HK-2 (cell line): ENCODE measurements at regions not wholly inside any gene's neighbourhood (a gene's known extent, or its start where the extent isn't known, plus 50 kb on each side); places are given as distances from the start of the nearest gene placed in this dataset.
"Not testable (repeated sequence)": the region's sequence is repeated elsewhere in the genome, so short reads cannot be mapped to it uniquely, and the experiment has no call there.

Experiments
- DNase-seq: peaks from one replicate; pipeline ENCODE4 v3.0.0-alpha.2; 2018; ENCODE audit not compliant: unreplicated experiment

DNA sequence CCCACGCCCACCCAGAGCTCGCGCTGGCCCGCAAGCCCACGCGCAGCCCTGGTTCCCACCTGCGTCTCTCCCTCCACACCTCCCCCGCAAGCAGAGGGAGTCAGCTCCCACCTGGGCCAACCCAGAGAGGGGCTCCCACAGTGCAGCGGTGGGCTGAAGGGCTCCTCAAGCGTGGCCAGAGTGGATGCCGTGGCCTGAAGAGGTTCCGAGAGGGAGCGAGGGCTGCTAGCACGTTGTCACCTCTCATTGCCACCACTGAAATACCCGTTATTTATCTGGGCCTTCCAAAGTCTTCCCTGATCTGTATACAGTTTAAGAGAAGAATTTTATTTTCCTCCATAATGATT, 88.3 kb upstream of the MYLIP start:
- DNase-seq, result no peak

DNA sequence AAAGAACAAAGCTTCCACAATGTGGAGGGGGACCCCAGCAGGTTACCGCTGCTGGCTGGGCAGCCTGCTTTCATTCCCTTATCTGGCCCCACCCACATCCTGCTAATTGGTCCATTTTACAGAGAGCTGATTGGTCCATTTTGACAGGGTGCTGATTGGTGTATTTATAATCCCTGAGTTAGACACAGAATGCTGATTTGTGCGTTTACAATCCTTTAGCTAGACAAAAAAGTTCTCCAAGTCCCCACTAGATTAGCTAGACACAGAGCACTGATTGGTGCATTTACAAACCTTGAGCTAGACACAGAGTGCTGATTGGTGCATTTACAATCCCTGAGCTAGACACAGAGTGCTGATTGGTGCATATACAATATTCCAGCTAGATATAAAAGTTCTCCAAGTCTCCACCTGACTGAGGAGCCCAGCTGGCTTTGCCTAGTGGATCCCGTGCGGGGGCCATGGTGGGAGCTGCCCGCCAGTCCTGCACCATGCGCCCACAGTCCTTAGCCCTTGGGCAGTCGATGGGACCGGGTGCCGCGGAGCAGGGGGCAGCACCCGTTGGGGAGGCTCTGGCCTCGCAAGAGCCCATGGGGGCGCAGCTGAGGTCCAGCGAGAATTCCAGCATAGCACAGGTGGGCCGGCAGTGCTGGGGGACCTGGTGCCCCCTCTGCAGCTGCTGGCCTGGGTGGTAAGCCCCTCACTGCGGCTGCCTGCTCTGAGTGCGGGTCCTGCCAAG, 88.8 kb upstream of the MYLIP start:
- not testable (repeated sequence) for DNase-seq

DNA sequence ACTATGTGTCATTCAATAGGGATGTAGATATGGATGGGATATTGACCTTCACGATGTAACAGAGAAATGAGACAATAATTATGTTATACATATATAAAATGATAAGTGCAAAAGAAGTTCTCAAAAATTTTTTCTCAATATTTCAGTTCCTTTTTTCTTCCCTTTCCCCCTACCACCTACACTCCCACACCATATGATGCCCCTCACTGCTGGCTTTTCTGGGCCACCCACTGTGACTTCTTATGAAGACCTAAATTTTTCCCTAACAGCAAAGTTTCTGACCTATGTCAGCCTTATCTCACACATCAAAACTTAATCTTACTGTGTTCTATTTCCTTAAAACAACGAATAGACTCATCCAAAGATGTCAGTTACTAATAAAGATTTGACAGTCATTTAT, 89.9 kb upstream of the MYLIP start:
- DNase-seq, result no peak

DNA sequence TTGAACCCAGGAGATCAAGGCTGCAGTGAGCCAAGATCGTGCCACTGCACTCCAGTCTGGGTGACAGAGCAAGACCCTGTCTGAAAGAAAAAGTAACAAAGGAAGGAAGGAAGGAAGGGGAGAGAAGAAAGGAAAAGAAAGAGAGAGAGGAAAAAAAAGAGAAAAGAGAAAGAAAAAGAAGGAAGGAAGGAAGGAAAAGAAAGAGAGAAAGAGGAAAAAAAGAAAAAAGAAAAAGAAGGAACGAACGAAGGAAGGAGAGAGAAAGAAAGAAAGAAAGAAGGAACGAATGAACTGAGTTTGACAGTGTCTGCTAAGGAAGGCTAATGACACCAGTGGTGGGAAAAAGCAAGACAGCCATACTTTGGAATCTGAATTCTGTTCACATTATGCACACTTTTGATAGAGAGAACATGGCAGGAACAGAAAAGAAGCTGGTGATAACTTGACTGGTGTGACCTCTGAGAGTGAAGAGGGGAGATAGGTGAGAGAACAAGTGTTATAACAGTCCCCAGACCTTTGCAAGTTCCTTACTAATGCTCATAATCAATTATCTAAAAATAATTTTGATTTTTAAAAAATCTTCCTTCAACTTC, 93.3 kb upstream of the MYLIP start:
- no peak for DNase-seq

DNA sequence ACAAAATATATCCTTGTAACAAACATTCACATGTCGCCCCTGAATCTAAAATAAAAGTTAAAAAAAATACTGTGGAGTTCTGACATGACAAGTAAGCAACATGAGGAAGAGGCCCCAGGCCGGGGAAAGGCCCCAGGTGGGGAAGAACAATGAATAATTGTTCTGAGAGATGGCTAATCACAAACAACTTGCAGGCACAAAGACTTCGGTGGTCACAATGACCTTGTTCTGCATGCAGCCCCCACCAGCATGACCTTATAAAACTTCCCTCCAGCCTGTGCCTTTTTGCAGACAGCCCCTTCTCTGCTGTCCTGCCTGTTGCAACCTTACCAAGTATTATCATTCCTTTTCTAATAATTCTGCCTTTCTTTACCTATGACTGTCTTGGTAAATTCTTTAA, 95.7 kb upstream of the MYLIP start:
- DNase-seq, result no peak

DNA sequence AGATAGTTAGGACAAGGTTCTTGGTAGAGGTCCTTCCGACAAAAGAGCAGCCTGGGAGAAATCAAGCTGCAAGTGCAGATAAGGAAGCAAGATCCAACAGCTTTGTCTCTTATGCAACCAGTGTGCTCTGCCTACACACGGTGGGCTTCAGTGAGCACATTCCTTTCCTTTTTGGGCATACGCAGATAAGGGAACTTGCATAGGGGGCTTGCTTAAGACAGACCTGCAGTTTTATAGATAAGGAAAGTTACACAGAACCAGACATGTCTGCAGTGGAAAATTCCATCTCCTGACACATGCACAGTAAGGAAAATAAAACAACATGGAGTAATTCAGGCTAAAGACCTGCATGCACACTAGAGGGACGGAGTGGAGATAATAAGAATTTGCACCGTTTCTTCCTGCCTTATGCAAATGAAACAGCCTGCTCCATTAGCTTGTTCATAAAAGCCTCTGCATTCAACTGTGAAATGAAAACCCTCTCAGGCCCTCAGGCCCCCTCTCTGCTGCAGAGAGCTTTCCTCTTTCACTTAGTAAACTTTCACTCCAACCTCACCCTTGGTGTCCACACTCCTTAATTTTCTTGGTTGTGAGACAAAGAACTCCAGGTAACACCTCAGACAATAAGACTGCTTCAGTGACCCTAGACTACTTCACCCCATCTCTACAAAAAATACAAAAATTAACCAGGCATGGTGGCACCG, 97.5 kb upstream of the MYLIP start:
- no peak for DNase-seq

DNA sequence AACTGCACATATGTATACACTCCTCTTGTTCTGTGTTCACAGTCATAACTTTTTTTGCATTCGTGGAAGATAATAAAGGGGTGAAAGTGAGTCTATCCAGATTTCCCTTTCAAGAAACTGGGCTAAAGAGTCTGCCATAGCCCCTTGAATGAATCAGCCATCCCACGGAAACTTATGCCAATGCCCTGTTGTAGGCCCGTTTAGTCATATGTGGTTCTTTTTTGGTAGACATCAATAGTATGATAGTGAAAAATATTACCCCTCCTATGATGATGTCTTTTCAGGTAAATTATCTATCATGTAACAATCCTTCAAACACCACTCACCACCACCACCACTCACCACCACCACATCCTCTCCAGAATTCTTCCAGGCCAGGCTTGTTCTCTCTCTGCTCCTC, 99.9 kb upstream of the MYLIP start:
- no peak for DNase-seq

DNA sequence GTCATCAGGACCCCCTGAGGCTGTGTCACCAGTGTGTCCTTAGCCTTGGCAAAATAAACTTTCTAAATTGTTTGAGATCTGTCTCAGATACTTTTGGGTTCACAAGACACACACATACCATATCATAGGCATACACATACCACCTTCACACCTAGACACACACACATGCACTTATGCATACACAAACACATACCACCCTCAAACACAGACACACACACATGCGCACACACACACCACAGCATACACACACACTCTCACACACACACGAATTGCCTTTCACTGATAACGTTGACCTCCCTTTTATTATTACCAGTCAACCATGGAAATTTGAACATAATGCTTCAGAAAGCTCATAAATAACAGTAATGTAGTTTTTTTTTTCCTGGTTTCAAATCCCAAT, 108.6 kb upstream of the MYLIP start:
- DNase-seq, result no peak

DNA sequence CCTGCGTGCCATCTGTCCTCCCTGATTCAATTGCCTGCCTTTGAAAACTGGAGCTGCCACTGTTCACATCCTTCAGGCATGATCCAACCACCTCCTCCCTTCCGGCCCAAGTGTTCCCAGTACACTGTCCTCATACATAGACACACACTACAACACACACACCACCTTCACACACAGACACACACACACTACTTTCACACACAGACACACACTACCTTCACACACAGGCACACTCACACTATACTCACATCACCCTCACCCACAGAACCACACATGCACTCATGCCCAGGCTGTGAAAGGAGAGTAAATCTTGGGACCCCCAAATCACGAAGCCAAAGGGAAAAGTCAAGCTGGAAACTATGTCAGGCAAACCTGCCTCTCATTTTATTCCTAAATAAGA, 109.4 kb upstream of the MYLIP start:
- no peak for DNase-seq

DNA sequence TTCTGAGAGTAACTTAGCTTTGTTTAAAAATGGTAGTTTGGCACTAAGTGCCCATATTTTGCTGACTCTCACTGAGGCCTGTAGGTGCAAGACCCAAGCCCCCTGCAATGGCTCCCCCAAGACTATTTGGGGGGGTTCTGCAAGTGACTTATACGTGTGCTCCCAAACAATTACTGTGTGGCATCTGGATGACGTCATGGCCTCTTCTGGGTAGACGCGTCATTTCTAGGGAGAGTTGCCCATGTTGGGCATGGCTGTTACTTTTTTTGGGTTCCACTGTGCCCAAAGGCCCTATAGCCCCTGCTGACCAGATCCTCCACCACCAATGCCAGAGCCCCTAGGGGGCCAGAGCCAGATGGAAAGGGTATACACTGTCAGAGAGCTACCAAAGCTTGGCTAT, 110.3 kb upstream of the MYLIP start:
- DNase-seq, result no peak

DNA sequence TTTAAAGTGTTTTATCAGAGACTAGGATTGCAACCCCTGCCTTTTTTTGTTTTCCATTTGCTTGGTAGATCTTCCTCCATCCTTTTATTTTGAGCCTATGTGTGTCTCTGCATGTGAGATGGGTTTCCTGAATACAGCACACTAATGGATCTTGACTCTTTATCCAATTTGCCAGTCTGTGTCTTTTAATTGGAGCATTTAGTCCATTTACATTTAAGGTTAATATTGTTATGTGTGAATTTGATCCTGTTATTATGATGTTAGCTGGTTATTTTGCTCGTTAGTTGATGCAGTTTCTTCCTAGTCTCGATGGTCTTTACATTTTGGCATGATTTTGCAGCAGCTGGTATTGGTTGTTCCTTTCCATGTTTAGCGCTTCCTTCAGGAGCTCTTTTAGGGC, 114.6 kb upstream of the MYLIP start:
- DNase-seq, result not testable (repeated sequence)

DNA sequence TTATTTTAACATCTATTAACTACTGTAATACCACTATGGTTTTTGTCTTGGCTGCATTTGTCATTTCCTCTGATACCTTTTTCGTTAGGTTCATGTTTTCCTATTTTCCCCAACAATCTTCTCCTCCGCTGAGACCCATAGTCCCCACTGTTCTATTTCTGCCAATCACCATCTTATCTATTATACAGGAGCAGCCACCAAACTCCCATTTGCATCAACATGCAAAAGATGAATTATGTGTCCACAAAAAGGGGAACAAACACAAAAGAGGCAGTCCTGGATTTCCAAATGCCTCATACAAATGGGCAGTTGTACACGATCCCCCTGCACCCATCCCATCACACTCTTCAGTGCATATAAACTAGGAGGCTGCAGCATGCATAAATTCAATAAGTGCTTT, 121.7 kb upstream of the MYLIP start:
- DNase-seq, result no peak

DNA sequence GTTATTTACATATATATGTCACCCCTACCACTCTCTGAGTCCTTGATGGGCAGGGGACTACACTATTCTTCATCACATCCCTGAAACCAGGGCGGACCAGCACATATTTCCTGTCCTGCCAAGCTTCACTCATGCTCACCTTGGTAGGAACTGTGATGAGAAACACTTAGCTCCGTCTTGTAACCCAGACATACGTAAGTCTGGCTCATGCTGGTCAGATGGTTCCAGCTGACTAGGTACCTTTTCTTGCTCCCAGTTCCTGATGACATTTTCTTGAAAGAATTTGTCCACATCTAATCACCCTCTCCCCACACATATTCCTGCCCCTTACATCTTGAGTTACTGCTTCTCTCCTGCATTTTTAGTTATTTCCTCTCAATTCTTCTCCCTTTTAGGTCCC, 122.2 kb upstream of the MYLIP start:
- no peak for DNase-seq

DNA sequence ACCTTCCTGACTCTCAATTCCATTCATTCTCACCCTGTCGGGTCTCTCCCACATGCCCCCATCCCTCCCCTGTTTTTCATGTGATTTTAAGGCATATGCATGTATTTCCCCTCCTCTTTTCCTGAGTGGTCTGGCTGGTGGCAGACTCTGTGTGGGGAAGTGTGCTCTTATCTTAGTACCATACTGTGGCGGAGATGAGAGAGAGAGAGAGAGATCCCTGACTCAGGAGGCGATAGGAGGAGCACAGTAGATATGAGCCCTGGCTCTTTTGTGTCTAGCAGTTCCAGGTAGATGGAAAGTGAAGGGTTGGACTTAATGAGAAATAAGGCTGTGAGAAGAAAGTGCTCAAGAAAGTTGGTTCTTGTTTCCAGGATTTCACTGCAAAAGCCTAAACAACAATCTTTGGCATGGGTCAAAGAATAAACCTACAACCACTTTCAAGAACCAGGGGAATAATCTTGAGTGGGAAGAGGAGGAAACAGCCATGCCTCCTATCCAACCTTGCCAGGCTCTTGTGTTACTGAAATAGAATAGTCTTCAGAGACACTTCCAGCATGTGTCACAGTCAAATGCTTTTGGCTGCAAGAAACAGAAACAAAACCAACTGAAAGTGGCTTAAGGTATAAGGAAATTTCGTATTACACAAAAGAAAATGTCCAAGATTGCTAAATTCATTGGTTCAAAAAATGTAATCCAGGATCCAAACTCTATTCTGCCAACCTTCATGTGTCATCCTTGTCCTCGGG, 123.8 kb upstream of the MYLIP start:
- DNase-seq, result no peak

DNA sequence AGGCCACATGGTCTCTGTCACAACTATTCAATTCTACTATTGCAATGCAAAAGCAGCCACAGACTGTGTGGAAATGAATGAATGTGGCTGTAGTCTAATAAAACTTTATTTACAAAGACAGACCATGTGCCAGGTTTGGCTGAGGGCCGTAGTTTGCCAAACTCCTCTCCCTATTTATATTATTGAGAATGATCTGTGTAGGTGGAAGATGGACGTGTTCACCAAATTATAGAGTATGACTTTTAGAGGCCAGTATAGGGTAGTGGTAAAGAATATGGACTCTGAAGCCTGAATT, 125.7 kb upstream of the MYLIP start:
- DNase-seq, result no peak

DNA sequence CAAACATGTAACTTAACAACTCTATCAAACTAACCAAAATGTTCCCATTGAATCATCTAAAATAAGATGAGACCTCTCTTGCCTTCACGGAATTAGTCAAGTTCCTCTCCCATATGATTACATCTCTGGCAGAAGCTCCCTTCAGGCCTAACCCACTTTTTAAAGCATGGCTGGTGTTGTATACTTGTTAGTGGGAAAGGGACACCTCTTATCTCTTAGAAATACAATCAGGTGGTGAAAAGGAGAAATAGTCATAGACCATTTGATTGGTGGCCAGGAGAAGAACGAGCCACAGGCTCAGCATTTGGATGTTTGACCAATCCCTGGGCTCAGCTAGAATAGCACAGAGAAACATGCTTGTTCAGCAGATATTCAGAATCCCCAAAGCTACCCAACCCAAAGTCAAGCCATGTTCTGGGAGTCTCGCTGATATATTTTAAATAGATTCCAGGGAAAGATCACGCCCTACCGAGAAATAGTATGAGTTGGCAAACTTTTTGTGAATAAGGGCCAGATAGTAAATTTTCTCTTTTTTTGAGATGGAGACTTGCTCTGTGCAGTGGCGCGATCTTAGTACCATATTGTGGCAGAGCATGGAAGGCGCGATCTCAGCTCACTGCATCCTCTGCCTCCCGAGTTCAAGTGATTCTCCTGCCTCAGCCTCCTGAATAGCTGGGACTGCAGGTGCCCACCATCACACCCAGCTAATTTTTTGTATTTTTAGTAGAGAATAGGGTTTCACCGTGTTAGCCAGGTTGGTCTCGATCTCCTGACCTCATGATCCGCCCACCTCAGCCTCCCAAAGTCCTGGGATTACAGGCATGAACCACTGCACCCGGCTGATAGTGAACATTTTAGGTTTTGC, 126.3 kb upstream of the MYLIP start:
- no peak for DNase-seq

DNA sequence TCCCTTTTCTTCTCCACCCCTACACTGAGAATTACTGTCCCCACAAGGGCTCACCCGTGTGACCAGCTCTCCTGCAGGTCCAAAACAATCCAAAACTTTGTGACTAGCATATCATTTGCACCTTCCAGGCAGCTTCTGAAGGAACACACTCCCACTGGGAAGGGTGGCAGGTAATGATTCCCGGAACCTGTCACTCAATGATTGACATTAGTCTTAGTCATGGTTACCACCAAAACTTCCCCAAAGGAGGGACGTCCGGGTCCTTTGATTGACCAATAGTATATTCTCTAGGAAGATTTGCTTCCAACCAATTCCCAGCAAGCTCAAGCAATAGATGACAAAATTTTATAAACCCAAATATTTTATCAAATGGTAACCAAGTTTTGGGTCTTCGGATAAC, 127.7 kb upstream of the MYLIP start:
- no peak for DNase-seq

DNA sequence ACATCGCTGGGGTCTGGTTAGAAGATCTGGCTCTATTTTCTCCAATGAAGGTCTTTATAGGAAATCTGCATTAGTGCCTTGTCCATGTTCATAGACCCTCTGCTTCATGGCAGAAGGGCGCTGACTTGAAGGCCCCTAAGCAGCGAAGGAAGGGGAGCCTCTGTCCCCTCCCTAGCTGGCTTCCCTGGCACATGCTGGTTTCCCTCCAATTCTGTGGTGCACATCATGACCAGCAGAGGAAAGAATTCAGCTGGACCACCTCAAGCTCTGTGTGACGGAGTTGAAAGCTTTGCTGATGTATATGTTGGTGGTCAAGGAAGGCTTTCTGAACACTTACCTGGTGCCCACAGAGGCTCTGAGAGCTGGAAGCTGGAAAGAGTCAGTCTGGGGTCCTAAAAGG, 129.7 kb upstream of the MYLIP start:
- DNase-seq, result no peak

DNA sequence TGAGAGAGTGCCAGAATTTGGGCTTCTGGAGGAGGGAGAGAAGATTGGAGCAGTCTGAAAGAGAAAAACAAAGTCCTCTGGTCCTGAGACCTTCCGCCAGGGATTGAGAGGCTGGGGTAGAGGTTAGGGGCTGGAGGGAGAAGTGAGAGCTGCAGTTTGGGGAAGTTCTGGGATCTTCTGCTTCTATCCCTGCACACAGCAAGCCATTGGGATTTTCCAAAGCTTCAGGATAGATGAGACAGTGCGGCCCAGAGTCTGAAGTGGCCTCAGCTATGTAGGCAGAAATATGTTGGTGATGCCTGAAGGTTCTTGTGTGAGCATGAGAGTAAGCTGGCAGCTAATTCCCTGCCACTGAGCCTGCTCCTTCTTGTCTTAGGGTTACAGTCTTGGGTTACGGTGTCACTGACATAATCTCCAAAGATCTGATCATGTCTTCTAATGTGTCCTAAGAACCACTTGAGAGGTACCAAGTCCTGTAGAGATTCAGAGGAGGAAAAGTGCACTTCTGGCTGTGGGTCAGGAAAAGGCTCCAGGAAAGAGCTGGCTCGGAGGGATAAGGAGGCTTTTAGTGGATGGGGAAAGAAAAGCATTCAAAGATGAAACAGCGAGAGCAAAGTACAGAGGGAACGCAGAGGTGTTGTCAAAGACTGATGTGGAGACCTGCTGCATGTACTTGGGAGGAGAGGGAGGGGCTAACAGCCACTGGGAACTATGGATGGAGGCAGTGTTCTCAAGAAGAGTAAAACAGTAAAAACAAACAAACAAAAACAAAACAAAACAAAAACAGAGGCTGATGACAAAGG, 131.1 kb upstream of the MYLIP start:
- DNase-seq, result no peak

DNA sequence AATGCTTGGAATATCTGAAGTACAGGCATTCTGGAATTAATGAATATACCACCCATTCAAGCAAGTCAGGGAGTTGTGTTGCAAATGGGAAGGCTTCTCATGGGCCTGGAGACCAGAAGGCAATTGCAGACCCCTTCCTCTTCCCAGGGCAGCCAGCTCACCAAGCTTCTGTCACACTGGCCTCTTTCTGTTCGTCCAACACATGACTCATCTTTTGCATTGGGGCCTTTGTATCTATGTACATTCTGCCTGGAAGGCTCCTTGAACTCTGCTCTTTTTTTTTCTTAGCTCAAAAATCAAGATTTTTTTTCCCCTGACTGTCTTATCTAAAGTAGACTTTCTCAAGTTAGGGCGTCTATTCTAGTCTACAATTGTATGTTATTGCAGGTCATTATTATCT, 132.9 kb upstream of the MYLIP start:
- no peak for DNase-seq

DNA sequence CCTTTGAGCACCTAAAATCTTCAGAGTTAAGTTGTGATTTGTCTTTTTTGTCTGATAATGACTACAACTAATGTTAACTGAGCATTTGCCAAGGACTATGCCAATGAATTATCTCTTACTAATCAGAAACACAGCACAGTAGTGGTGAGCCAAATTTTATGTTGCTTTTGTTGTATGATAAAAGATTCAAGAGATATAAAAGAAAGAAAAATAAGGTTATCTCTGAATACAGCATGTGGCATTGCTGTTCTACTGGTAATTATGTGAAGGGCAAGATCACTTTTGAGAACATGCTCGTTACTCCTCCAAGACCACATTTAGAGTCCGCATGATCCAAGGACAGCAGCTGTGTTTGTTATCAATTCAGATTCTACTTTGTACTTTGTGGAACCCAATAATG, 133.4 kb upstream of the MYLIP start:
- DNase-seq, result no peak
